GM12874 (cell line): ENCODE measurements at regions not wholly inside any gene's neighbourhood (a gene's known extent, or its start where the extent isn't known, plus 50 kb on each side); places are given as distances from the start of the nearest gene placed in this dataset.

Source experiments
- TF ChIP-seq, protein P1 (sequence below): IDR thresholded peaks from 2 replicates; pipeline ENCODE4 v1.5.1; 2011; ENCODE audit warnings: low read depth, mild to moderate bottlenecking, control low read depth, low read length, moderate library complexity; ENCODE audit not compliant: insufficient read depth

DNA sequence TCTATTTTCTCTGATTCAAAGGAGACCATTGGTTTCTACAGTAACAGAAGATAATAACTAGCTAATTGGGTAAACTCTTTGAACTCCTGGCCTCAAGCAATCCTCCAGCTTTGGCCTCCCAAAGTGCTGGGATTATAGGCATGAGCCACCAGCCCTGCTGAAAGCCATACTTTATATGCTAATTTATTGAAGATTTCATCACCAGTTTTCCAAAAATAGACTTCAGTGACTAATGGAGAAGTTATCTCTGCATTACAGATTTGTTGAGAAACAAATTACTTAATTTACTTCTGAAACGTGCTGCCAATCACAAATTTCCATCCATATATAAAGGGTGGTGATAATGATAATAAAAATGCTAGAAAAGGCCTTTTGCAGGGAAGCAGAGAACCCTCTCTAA, 1758.1 kb upstream of the SEL1L start:
- TF ChIP-seq, protein P1, sequence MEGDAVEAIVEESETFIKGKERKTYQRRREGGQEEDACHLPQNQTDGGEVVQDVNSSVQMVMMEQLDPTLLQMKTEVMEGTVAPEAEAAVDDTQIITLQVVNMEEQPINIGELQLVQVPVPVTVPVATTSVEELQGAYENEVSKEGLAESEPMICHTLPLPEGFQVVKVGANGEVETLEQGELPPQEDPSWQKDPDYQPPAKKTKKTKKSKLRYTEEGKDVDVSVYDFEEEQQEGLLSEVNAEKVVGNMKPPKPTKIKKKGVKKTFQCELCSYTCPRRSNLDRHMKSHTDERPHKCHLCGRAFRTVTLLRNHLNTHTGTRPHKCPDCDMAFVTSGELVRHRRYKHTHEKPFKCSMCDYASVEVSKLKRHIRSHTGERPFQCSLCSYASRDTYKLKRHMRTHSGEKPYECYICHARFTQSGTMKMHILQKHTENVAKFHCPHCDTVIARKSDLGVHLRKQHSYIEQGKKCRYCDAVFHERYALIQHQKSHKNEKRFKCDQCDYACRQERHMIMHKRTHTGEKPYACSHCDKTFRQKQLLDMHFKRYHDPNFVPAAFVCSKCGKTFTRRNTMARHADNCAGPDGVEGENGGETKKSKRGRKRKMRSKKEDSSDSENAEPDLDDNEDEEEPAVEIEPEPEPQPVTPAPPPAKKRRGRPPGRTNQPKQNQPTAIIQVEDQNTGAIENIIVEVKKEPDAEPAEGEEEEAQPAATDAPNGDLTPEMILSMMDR = no peak

DNA sequence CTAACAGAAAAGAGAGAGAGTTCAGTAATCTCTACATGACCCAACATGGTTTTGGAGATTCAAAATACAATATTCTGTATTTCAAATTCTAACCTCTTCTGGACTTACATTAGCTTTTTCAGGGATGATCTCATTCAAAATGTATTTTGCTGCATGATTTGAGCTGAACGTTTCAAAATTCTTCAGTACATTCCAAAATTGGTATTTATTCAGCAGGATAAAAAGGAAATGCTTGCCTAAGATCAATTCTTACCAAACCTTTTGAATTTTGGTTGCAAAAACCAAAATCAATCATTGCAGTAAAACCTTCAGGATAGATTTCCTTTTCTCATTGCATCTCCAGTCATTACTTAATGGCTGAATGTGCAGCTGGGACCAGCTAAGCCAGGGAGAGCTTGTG, 1761.3 kb upstream of the SEL1L start:
- TF ChIP-seq, protein P1 = no peak

DNA sequence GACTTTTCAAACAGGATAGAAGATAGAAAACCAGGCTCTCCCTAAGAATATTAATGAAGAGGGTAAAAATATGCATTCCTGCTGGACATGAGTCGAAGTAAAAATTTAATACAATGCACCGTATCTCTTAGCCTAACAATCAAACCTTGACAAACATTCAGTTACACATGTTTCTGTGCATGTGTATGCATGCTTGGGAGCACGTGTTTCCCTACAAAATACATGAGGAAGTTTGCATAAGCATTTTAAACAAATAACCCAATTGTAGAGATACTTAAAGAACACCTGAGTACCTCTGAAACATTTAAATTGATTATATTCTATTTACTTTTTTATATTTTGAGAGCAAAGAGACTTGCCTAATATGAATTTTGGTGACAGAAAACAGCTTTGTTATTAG, 1763.7 kb upstream of the SEL1L start:
- TF ChIP-seq, protein P1 = no peak

DNA sequence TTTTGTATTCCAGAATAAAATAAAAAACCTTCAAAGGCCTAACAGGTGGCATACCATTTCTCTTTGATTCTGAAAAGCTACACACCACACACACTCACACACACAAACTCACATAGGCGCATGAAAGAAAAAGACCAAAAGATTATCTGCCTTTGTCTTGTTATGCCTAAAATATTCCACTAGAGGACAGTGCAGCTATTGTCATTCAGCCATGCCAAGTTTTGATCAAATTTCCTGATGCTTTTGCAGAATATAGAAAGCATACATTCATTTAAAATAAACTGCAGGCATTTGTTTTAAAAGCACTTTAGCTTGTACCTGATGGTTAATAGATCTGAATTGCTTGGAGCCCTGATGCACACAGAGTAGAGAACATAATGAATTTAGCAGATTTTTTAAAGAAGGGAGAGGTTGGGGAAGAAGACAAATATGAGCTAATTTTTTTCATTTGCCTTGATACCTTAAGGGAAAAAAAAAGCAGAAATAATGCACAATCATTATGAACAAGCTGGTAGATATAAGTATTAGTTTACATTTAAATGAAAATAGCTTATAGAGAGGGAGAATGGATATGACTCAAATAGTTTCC, 1766.9 kb upstream of the SEL1L start:
- TF ChIP-seq, protein P1 = peak; percentile 80

DNA sequence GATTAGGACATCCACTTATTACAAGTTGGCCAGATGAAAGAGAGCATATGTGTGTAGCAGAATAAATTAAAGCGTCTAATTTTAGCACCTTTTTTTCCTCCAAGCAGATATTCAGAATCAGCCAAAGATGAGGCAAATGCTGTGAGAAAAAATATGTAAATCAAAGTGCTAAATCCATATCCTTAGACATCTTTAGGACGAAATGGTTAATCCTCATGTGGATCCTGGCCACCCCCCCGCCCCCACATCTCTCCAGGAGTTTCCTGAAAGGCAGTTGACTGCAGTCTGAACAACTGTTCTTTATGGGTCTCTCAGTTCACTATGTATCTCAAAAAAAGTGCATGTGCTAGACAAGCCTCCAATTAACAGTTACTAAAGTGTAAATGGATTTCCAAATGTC, 1768.1 kb upstream of the SEL1L start:
- TF ChIP-seq, protein P1 = no peak

DNA sequence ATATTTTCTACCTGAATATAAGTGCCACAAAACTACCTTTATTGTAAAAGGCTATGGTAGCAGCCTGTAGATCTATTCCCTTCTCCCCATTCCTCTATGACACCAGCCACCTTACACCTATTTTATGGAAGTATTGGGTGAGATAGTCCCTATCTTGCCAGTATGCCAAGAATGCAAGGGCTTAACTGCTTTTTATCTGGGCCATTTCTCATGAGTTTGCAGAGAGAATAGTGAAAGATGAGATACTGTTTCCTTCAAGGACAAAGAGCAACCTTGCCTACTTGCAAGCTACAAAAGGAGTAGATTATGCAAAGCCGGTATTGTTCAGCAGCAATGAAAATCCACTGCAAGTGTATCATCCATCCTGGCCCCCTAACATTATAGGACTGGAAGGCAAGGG, 1775.6 kb upstream of the SEL1L start:
- TF ChIP-seq, protein P1 = no peak

DNA sequence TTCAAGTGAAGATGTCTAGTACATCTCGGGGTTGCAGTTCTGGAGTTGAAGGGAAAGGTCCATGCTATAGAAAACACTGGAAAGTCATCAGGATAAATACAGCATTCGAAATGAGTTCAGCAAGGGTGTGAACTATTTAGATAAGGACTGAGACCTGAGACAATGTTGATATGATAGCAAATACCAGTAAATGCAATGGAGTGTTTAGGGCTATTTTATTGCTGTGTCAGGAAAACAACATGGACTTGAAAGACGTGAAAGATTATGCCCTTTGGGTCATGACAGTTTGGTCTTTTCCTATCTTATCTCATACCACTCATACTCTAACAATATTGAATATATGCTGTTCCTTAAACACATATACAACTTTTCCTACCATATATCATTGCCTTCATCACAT, 1776.2 kb upstream of the SEL1L start:
- TF ChIP-seq, protein P1 = no peak
